A549 (cell line): ENCODE measurements at regions not wholly inside any gene's neighbourhood (a gene's known extent, or its start where the extent isn't known, plus 50 kb on each side); places are given as distances from the start of the nearest gene placed in this dataset.

Source experiments
- ATAC-seq, 2 experiments: fragments of 200-7000 bp in 1 of 2; fragments of >200 bp in 1 of 2; cut with Nextera tagmentation in 1 of 2; cut with Tn5 transposase in 1 of 2; 3 replicates each; pipeline versions ENCODE4 v1.8.0 to v1.9.1; 2018 to 2020; ENCODE audit warnings: mild to moderate bottlenecking in 1 of 2, moderate library complexity in 1 of 2
- CTCF ChIA-PET: fragments of 300-600 bp; sonication (Branson Sonifier 250); formaldehyde crosslinking; extraction: SDS; loops from one replicate; lab custom pipeline; 2021; ENCODE audit warnings: antibody characterized with exemption, inconsistent platforms; lab: Yijun Ruan, JAX
- POLR2A ChIA-PET: fragments of 350-600 bp; formaldehyde crosslinking; extraction: SDS; loops from one replicate; lab custom pipeline; 2021; ENCODE audit warnings: antibody characterized with exemption, inconsistent platforms; lab: Yijun Ruan, JAX
- DNase-seq, 2 experiments: peaks; one replicate each; pipeline versions ENCODE4 v3.0.0 to v3.0.0-alpha.2; 2011 to 2016; ENCODE audit warnings: low read depth in 1 of 2, low spot score in 1 of 2
- FAIRE-seq: peaks from 2 replicates; lab custom pipeline; 2011; peaks lifted over from hg19 to GRCh38; lab: Jason Lieb, UNC
- H3K27ac ChIP-seq, 2 experiments: fragments of >200 bp; sonication (Bioruptor Twin); formaldehyde crosslinking; 3 replicates each; pipeline ENCODE4 v1.5.1; 2016 to 2017
- H3K4me1 ChIP-seq: fragments of >200 bp; sonication (Bioruptor Twin); formaldehyde crosslinking; 3 replicates; pipeline ENCODE4 v1.6.1; 2016
- H3K4me2 ChIP-seq: fragments of >200 bp; sonication (Bioruptor Twin); formaldehyde crosslinking; 3 replicates; pipeline ENCODE4 v1.6.1; 2016
- H3K4me3 ChIP-seq: fragments of >200 bp; sonication (Bioruptor Twin); formaldehyde crosslinking; 3 replicates; pipeline ENCODE4 v1.5.1; 2016
- H3K9me3 ChIP-seq: fragments of >200 bp; sonication (Bioruptor Twin); formaldehyde crosslinking; 3 replicates; pipeline ENCODE4 v1.6.1; 2016
- BCL3 ChIP-seq: fragments of >200 bp; sonication (Bioruptor Twin); formaldehyde crosslinking; IDR thresholded peaks from 3 replicates; pipeline ENCODE4 v1.6.1; 2016
- CBX2 ChIP-seq: fragments of 200-600 bp; sonication (generic); IDR thresholded peaks from 2 replicates; pipeline ENCODE4 v1.6.1; 2016; ENCODE audit warnings: low read depth, mild to moderate bottlenecking, borderline replicate concordance
- CBX8 ChIP-seq: fragments of 200-600 bp; sonication (generic); IDR thresholded peaks from 2 replicates; pipeline ENCODE4 v1.6.1; 2016
- CEBPB ChIP-seq, 2 experiments: fragments of >200 bp in 1 of 2; sonication (Bioruptor Twin) in 1 of 2; formaldehyde crosslinking in 1 of 2; IDR thresholded peaks; 2 replicates each; pipeline ENCODE4 v1.6.1; 2012 to 2016
- CHD2 ChIP-seq: fragments of 150-350 bp; IDR thresholded peaks from 2 replicates; pipeline ENCODE4 v1.6.1; 2014; ENCODE audit warnings: low read length; ENCODE audit not compliant: partially characterized antibody
- CHD4 ChIP-seq: fragments of 200-600 bp; sonication (generic); IDR thresholded peaks from 2 replicates; pipeline ENCODE4 v1.6.1; 2016; ENCODE audit warnings: antibody characterized with exemption, mild to moderate bottlenecking, borderline replicate concordance
- E2F6 ChIP-seq: IDR thresholded peaks from 2 replicates; pipeline ENCODE4 v1.6.1; 2012; ENCODE audit warnings: low read depth, borderline replicate concordance
- EHF ChIP-seq: fragments of 250-450 bp; sonication (Bioruptor Pico); IDR thresholded peaks from 2 replicates; pipeline ENCODE4 v1.5.0; 2020; ENCODE audit warnings: mild to moderate bottlenecking
- ELK1 ChIP-seq: fragments of 150-350 bp; IDR thresholded peaks from 2 replicates; pipeline ENCODE4 v1.6.1; 2014; ENCODE audit warnings: low read depth, mild to moderate bottlenecking, low read length
- EP300 ChIP-seq, 2 experiments: fragments of >200 bp; sonication (Bioruptor Twin); formaldehyde crosslinking; IDR thresholded peaks; 2 replicates in 1 of 2; 3 replicates in 1 of 2; pipeline ENCODE4 v1.6.1; 2016 to 2017
- FOXS1 ChIP-seq: fragments of 250-450 bp; sonication (Bioruptor Pico); IDR thresholded peaks from 2 replicates; pipeline ENCODE4 v1.5.0; 2020; ENCODE audit warnings: mild to moderate bottlenecking, moderate library complexity
- GATA3 ChIP-seq: IDR thresholded peaks from 2 replicates; pipeline ENCODE4 v1.6.1; 2012; ENCODE audit warnings: borderline replicate concordance
- HMGXB4 ChIP-seq: fragments of 250-450 bp; sonication (Bioruptor Pico); IDR thresholded peaks from 2 replicates; pipeline ENCODE4 v1.5.0; 2021; ENCODE audit warnings: mild to moderate bottlenecking, moderate library complexity, borderline replicate concordance
- JUN ChIP-seq, 2 experiments: fragments of >200 bp; sonication (Bioruptor Twin); formaldehyde crosslinking; IDR thresholded peaks; 2 replicates in 1 of 2; 3 replicates in 1 of 2; pipeline ENCODE4 v1.6.1; 2016 to 2017
- JUNB ChIP-seq: fragments of >200 bp; sonication (Bioruptor Twin); formaldehyde crosslinking; IDR thresholded peaks from 2 replicates; pipeline ENCODE4 v1.6.1; 2016
- KDM1A ChIP-seq: fragments of 200-600 bp; sonication (generic); IDR thresholded peaks from 2 replicates; pipeline ENCODE4 v1.6.1; 2016; ENCODE audit warnings: low read depth, mild to moderate bottlenecking
- MAFK ChIP-seq: fragments of 450-650 bp; IDR thresholded peaks from 2 replicates; pipeline ENCODE4 v1.6.1; 2014; ENCODE audit not compliant: partially characterized antibody
- NPAS2 ChIP-seq: fragments of 250-450 bp; sonication (Bioruptor Pico); IDR thresholded peaks from 2 replicates; pipeline ENCODE4 v1.8.0; 2022; ENCODE audit warnings: mild to moderate bottlenecking, moderate library complexity, borderline replicate concordance
- NR3C1 ChIP-seq: fragments of >200 bp; sonication (Bioruptor Twin); formaldehyde crosslinking; IDR thresholded peaks from 3 replicates; pipeline ENCODE4 v1.6.1; 2017
- PBX3 ChIP-seq: IDR thresholded peaks from 2 replicates; pipeline ENCODE4 v1.6.1; 2012
- PHF8 ChIP-seq: fragments of 200-600 bp; sonication (generic); IDR thresholded peaks from 2 replicates; pipeline ENCODE4 v1.6.1; 2016; ENCODE audit warnings: low read depth, mild to moderate bottlenecking, antibody characterized with exemption, moderate library complexity, borderline replicate concordance
- POLR2A ChIP-seq: IDR thresholded peaks from 2 replicates; pipeline ENCODE4 v1.6.1; 2012; ENCODE audit warnings: mild to moderate bottlenecking, low read length
- POLR2AphosphoS2 ChIP-seq: conservative IDR thresholded peaks from 2 replicates; pipeline ENCODE4 v1.6.1; 2012; ENCODE audit warnings: low read length, improper control_type of control experiment, inconsistent platforms
- RAD21 ChIP-seq, 2 experiments: fragments of >200 bp in 1 of 2; sonication (Bioruptor Twin) in 1 of 2; formaldehyde crosslinking in 1 of 2; IDR thresholded peaks in 1 of 2; conservative IDR thresholded peaks in 1 of 2; 2 replicates in 1 of 2; 3 replicates in 1 of 2; pipeline ENCODE4 v1.6.1; 2012 to 2018; ENCODE audit warnings: inconsistent platforms in 1 of 2
- RCOR1 ChIP-seq: fragments of 150-350 bp; IDR thresholded peaks from 2 replicates; pipeline ENCODE4 v1.6.1; 2014; ENCODE audit warnings: antibody characterized with exemption, low read length, low read depth
- RFX5 ChIP-seq: fragments of 450-650 bp; IDR thresholded peaks from 2 replicates; pipeline ENCODE4 v1.7.1; 2014; ENCODE audit warnings: antibody characterized with exemption, mild to moderate bottlenecking, moderate library complexity
- SMC3 ChIP-seq: fragments of >200 bp; sonication (Bioruptor Twin); formaldehyde crosslinking; IDR thresholded peaks from 3 replicates; pipeline ENCODE4 v1.6.1; 2018; ENCODE audit warnings: inconsistent platforms
- SREBF2 ChIP-seq: fragments of 450-650 bp; IDR thresholded peaks from 2 replicates; pipeline ENCODE4 v1.6.1; 2014; ENCODE audit warnings: mild to moderate bottlenecking, moderate library complexity
- TFCP2L1 ChIP-seq: fragments of 250-450 bp; sonication (Bioruptor Pico); IDR thresholded peaks from 2 replicates; pipeline ENCODE4 v1.5.0; 2021; ENCODE audit warnings: mild to moderate bottlenecking
- ZC3H11A ChIP-seq: fragments of 450-650 bp; IDR thresholded peaks from 2 replicates; pipeline ENCODE4 v1.6.1; 2014; ENCODE audit warnings: antibody characterized with exemption, mild to moderate bottlenecking
- ZFP36 ChIP-seq: fragments of 450-650 bp; IDR thresholded peaks from 2 replicates; pipeline ENCODE4 v1.6.1; 2014; ENCODE audit warnings: borderline replicate concordance; ENCODE audit not compliant: partially characterized antibody
- ZSCAN20 ChIP-seq: fragments of 250-450 bp; sonication (Bioruptor Pico); IDR thresholded peaks from 2 replicates; pipeline ENCODE4 v1.8.0; 2022; ENCODE audit warnings: mild to moderate bottlenecking, moderate library complexity
- WGBS: methylation state at CpG from one replicate; pipeline ENCODE4 v1.1.6; 2017; ENCODE audit errors: missing lambda C conversion rate; 5-methylcytosine and 5-hydroxymethylcytosine counted together

GRCh38 chr3:66665021-66665695 lies 164.3 kb upstream of the LRIG1 start (continued):
- no peak for TF ChIP-seq CBX8

- POLR2A ChIA-PET = no interaction called here
- no peak overlapping the region for H3K4me3 ChIP-seq
- CTCF ChIA-PET = no interaction called here
- no peaks in the 10 kb centered on the region for H3K4me1 ChIP-seq
- DNase-seq = no peak
- FAIRE-seq = no peak
- no peaks in the 10 kb centered on the region for H3K9me3 ChIP-seq
- no peak for ATAC-seq
- no peak overlapping the region for H3K4me2 ChIP-seq
- H3K27ac ChIP-seq = no peak overlapping the region
- TF ChIP-seq PBX3 (no peak), FOXS1 (CRISPR knock-in tag) (no peak), EP300 (IDR thresholded peaks at IDR 0.05) (no peak)
- TF ChIP-seq, all 56 proteins: peak for 0
Measured at GRCh38 chr3:66666362-66666761, 165.5 kb upstream of the LRIG1 start.

GRCh38 chr3:66667263-66667662 lies 166.4 kb upstream of the LRIG1 start:
- ATAC-seq (no peak), FAIRE-seq (no peak), DNase-seq (no peak)
- no peak overlapping the region for H3K4me2 ChIP-seq
- no peak for TF ChIP-seq POLR2AphosphoS2
- no peak for TF ChIP-seq EHF
- TF ChIP-seq NPAS2 = no peak
- no peak for TF ChIP-seq SREBF2
- TF ChIP-seq CHD4 = no peak
- no peak for TF ChIP-seq POLR2A
- no peak for TF ChIP-seq CBX2
- TF ChIP-seq MAFK = no peak
- no peak for TF ChIP-seq CEBPB (IDR thresholded peaks at IDR 0.05)
- no peak for TF ChIP-seq RCOR1
- no peak for TF ChIP-seq CHD2
- TF ChIP-seq CBX8 = no peak
- TF ChIP-seq PHF8 = no peak
- TF ChIP-seq GATA3 = no peak
- TF ChIP-seq NR3C1 = no peak
- no peak for TF ChIP-seq ZC3H11A
- TF ChIP-seq BCL3 = no peak
- no peak for TF ChIP-seq ZFP36
- TF ChIP-seq E2F6 = no peak
- TF ChIP-seq ZSCAN20 (CRISPR knock-in tag) = no peak
- H3K27ac ChIP-seq = no peak overlapping the region
- WGBS = 8% methylated on average over 1 of the region's 1 CpG
- POLR2A ChIA-PET = no interaction called here
- no peaks in the 10 kb centered on the region for H3K4me1 ChIP-seq
- CTCF ChIA-PET = no interaction called here
- no peak overlapping the region for H3K4me3 ChIP-seq
- no peaks in the 10 kb centered on the region for H3K9me3 ChIP-seq

- CTCF ChIA-PET = no interaction called here
- DNase-seq (no peak), FAIRE-seq (no peak), ATAC-seq (no peak)
- WGBS = 44% methylated on average over 1 of the region's 1 CpG
- H3K4me1 ChIP-seq = no peaks in the 10 kb centered on the region
- H3K9me3 ChIP-seq = no peaks in the 10 kb centered on the region
- no peak overlapping the region for H3K4me2 ChIP-seq
- H3K4me3 ChIP-seq = no peak overlapping the region
- H3K27ac ChIP-seq = no peak overlapping the region
- POLR2A ChIA-PET = no interaction called here
- TF ChIP-seq SREBF2 (no peak), SMC3 (no peak), RAD21 (conservative IDR thresholded peaks at IDR 0.05 in 1 of 2, IDR thresholded peaks at IDR 0.05 in 1 of 2) (no peak), JUNB (no peak), RFX5 (no peak), KDM1A (no peak), NR3C1 (no peak), HMGXB4 (no peak), JUN (IDR thresholded peaks at IDR 0.05) (no peak), TFCP2L1 (no peak), ELK1 (no peak), EHF (no peak)
Measured at GRCh38 chr3:66671291-66671690, 170.5 kb upstream of the LRIG1 start.
